ENCODE measurements at regions not wholly inside any gene's neighbourhood (a gene's known extent, or its start where the extent isn't known, plus 50 kb on each side); places are given as distances from the start of the nearest gene placed in this dataset.

DNA sequence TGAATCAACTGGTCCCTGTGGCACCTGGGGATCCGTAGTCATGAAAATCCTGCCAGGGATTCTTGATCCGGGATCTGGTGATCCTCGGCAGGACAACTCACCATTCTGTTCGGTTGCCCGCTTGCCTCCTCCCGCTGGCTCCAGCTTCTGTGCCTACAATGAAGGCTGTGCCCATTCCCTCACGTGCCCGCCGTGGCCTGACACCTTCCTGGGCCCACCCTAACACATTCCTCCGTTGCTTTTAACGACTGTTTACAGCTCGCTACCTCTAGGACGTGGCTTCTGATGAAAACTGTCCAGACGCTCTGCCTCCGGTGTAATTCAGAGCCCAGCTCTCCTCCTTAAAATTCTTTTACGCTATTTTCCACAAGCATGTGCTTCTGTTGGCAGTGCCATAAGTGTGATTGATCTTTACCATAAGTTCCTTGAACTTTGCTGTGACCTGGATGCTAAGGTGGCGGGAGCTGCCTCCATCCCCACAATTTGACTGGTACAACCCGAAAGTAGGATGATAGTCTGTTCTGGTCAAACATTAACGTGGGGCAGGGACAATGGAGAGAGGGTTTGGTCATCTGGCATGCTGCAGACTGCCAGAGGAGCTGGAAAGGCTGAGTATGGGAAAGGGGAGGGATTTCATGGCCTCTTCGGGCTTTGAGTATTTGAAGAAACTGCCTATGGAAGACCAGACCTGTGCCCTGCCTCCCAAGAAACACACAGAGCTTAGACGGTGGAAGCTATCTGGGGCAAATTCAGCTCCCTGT is 206.8 kb upstream of the TNP1 start:
- POLR2A ChIA-PET = interaction anchor here (0.6 kb wide), 1 partner anchor 9 kb away, joined by 4 read pairs; no protein-coding TSS in a partner anchor
- in situ Hi-C loops (cut with HindIII; ENCODE audit: low pct_unique_long_range_greater_than_20kb, low sequenced_read_pairs) = no loop called here
- no peak for DNase-seq (ENCODE audit: low read depth, low spot score)

DNA sequence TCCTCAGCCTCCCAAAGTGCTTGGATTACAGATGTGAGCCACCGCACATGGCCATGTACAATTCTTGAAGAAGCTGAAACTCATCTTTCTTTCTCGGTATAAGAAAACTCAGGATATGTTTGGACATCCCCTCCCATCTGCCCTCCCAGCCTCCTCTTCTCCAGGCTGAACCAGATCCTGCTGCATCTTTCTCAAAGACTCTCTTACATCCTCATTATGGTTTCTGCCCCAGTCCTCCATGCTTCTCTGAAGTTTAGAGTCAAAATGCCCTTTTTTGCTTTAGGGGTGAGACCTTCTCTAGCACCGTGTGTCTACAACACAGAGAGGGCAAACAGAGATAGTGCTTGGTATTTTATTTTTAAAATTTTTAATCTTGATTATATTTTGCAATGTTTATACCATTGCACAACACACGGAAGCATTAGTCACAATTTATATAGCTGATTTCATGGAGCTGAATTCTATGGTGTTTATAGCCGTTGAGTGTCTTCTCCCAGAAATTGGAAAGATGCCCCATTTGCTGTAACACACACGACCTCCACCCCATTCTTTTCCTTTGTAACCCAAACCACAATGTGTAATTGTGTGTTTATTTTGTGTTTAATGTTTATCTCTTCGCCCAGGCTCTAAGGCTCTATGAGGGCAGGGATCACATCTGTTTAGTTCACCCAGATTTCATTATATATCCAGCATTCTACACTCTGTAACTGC is 206.0 kb upstream of the TNP1 start:
- in situ Hi-C loops (cut with HindIII; ENCODE audit: low pct_unique_long_range_greater_than_20kb, low sequenced_read_pairs) (no loop called here), intact Hi-C loops (cut with micrococcal nuclease; ENCODE audit: unreplicated experiment) (no loop called here)
- H3K27ac ChIP-seq (ENCODE audit: low read length) = no peak overlapping the region
- no peaks in the 10 kb centered on the region for H3K4me1 ChIP-seq (ENCODE audit: control insufficient read depth, insufficient read depth, low read length)
- H3K36me3 ChIP-seq (ENCODE audit: control insufficient read depth, insufficient read depth, low read length) = no peaks in the 10 kb centered on the region
- BruUV-seq (replicated peaks) = no TSS peak
- TF ChIP-seq SIN3A (IDR thresholded peaks at IDR 0.05; ENCODE audit: borderline replicate concordance, insufficient read depth, low read depth, low read length) = no peak
- TF ChIP-seq TCF7L2 (IDR thresholded peaks at IDR 0.05; ENCODE audit: low read depth, low read length) = no peak
- TF ChIP-seq POLR2AphosphoS5 (IDR thresholded peaks at IDR 0.05; ENCODE audit: low read depth, low read length) = no peak
- TF ChIP-seq, protein P1, sequence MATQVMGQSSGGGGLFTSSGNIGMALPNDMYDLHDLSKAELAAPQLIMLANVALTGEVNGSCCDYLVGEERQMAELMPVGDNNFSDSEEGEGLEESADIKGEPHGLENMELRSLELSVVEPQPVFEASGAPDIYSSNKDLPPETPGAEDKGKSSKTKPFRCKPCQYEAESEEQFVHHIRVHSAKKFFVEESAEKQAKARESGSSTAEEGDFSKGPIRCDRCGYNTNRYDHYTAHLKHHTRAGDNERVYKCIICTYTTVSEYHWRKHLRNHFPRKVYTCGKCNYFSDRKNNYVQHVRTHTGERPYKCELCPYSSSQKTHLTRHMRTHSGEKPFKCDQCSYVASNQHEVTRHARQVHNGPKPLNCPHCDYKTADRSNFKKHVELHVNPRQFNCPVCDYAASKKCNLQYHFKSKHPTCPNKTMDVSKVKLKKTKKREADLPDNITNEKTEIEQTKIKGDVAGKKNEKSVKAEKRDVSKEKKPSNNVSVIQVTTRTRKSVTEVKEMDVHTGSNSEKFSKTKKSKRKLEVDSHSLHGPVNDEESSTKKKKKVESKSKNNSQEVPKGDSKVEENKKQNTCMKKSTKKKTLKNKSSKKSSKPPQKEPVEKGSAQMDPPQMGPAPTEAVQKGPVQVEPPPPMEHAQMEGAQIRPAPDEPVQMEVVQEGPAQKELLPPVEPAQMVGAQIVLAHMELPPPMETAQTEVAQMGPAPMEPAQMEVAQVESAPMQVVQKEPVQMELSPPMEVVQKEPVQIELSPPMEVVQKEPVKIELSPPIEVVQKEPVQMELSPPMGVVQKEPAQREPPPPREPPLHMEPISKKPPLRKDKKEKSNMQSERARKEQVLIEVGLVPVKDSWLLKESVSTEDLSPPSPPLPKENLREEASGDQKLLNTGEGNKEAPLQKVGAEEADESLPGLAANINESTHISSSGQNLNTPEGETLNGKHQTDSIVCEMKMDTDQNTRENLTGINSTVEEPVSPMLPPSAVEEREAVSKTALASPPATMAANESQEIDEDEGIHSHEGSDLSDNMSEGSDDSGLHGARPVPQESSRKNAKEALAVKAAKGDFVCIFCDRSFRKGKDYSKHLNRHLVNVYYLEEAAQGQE (IDR thresholded peaks at IDR 0.05; ENCODE audit: insufficient read depth in 1 of 2, low read depth in 2 of 2, low read length in 1 of 2) = no peak
- TF ChIP-seq, protein P2, sequence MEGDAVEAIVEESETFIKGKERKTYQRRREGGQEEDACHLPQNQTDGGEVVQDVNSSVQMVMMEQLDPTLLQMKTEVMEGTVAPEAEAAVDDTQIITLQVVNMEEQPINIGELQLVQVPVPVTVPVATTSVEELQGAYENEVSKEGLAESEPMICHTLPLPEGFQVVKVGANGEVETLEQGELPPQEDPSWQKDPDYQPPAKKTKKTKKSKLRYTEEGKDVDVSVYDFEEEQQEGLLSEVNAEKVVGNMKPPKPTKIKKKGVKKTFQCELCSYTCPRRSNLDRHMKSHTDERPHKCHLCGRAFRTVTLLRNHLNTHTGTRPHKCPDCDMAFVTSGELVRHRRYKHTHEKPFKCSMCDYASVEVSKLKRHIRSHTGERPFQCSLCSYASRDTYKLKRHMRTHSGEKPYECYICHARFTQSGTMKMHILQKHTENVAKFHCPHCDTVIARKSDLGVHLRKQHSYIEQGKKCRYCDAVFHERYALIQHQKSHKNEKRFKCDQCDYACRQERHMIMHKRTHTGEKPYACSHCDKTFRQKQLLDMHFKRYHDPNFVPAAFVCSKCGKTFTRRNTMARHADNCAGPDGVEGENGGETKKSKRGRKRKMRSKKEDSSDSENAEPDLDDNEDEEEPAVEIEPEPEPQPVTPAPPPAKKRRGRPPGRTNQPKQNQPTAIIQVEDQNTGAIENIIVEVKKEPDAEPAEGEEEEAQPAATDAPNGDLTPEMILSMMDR (IDR thresholded peaks at IDR 0.05) = no peak
- ATAC-seq (no peak), DNase-seq (ENCODE audit: low read depth, low spot score) (no peak)
- no peaks in the 10 kb centered on the region for H3K27me3 ChIP-seq (ENCODE audit: control insufficient read depth, insufficient read depth, low read length)
- ChIA-PET POLR2A (interaction anchor here (0.6 kb wide), 1 partner anchor 8 kb away, joined by 4 read pairs; no protein-coding TSS in a partner anchor), CTCF (no interaction called here)
- H3K4me3 ChIP-seq (ENCODE audit: low read depth in 2 of 2, low read length in 2 of 2) = no peak overlapping the region
- H3K9me3 ChIP-seq (ENCODE audit: control insufficient read depth, insufficient read depth, low read depth, low read length) = no peaks in the 10 kb centered on the region

More for the DNA sequence above, 206.8 kb upstream of the TNP1 start:
- TF ChIP-seq POLR2AphosphoS5 (IDR thresholded peaks at IDR 0.05; ENCODE audit: low read depth, low read length) (no peak), TCF7L2 (IDR thresholded peaks at IDR 0.05; ENCODE audit: low read depth, low read length) (no peak), SIN3A (IDR thresholded peaks at IDR 0.05; ENCODE audit: borderline replicate concordance, insufficient read depth, low read depth, low read length) (no peak)
- TF ChIP-seq, protein P1 (IDR thresholded peaks at IDR 0.05; ENCODE audit: insufficient read depth in 1 of 2, low read depth in 2 of 2, low read length in 1 of 2) = no peak
- TF ChIP-seq, protein P2 (IDR thresholded peaks at IDR 0.05) = no peak
- Histone ChIP-seq H3K27me3 (ENCODE audit: control insufficient read depth, insufficient read depth, low read length) (no peaks in the 10 kb centered on the region), H3K36me3 (ENCODE audit: control insufficient read depth, insufficient read depth, low read length) (no peaks in the 10 kb centered on the region), H3K27ac (ENCODE audit: low read length) (no peak overlapping the region), H3K4me1 (ENCODE audit: control insufficient read depth, insufficient read depth, low read length) (no peaks in the 10 kb centered on the region), H3K4me3 (ENCODE audit: low read depth in 2 of 2, low read length in 2 of 2) (no peak overlapping the region), H3K9me3 (ENCODE audit: control insufficient read depth, insufficient read depth, low read depth, low read length) (no peaks in the 10 kb centered on the region)
- BruUV-seq (replicated peaks) = no TSS peak
- no peak for ATAC-seq
- intact Hi-C loops (cut with micrococcal nuclease; ENCODE audit: unreplicated experiment) = no loop called here
- CTCF ChIA-PET = no interaction called here

All from Panc1 (cell line).